Left ventricle myocardium inferior (tissue), 1 donor: ENCODE measurements at regions not wholly inside any gene's neighbourhood (a gene's known extent, or its start where the extent isn't known, plus 50 kb on each side); places are given as distances from the start of the nearest gene placed in this dataset.

Source experiments
- DNase-seq: peaks from one replicate; pipeline ENCODE4 v3.0.0-alpha.2; 2020
- H3K27ac ChIP-seq: fragments of 200-600 bp; replicated peaks from 2 replicates; pipeline ENCODE4 v1.8.0; 2021
- H3K27me3 ChIP-seq: fragments of 200-600 bp; 2 replicates; pipeline ENCODE4 v1.8.0; 2021; ENCODE audit warnings: low read depth
- H3K36me3 ChIP-seq: fragments of 200-600 bp; 2 replicates; pipeline ENCODE4 v1.8.0; 2021
- H3K4me1 ChIP-seq: fragments of 200-600 bp; 2 replicates; pipeline ENCODE4 v1.8.0; 2021
- H3K4me3 ChIP-seq: fragments of 200-600 bp; 2 replicates; pipeline ENCODE4 v1.8.0; 2021; ENCODE audit warnings: mild to moderate bottlenecking, moderate library complexity
- H3K9me3 ChIP-seq: fragments of 200-600 bp; replicated peaks from 2 replicates; pipeline ENCODE4 v1.8.0; 2021
- CTCF ChIP-seq: fragments of 200-600 bp; IDR thresholded peaks from 2 replicates; pipeline ENCODE4 v1.8.0; 2021; ENCODE audit warnings: antibody characterized with exemption, mild to moderate bottlenecking, borderline replicate concordance
- intact Hi-C: fragments of 100-400 bp; cut with micrococcal nuclease; formaldehyde crosslinking; loops from one replicate; pipeline ENCODE4 v1.11.0; 2022
- donor health status: DM: no; HTN: yes; CAD: no; lungs with severe emphysema.

DNA sequence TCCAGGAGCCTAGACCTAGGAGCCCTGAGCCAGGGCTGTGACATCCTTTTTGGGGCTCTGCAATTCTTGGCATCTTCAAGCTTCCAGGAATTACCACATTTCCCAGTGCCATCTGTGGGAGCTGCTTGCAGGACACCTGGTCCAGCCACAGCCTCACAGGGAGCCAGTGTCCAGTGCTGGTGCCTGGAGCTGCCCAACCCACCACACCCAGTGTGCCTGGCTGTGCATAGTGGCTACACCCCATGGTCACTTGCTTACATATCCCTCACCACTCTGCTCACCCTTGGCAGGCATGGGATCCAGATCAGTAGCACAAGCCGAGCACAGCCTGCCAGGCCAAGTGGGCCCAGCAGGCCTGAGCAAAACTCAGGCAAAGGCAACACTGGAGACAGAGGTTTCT, 2151.4 kb upstream of the PCDH20 start:
- H3K27me3 ChIP-seq: no peaks in the 10 kb centered on the region
- H3K27ac ChIP-seq: no peak overlapping the region
- intact Hi-C loops: no loop called here
- no peaks in the 10 kb centered on the region for H3K36me3 ChIP-seq
- TF ChIP-seq CTCF: no peak
- no peak for DNase-seq
- no peak overlapping the region for H3K4me3 ChIP-seq
- H3K9me3 ChIP-seq: peaks cover 10% of the 10 kb centered on the region
- no peaks in the 10 kb centered on the region for H3K4me1 ChIP-seq

DNA sequence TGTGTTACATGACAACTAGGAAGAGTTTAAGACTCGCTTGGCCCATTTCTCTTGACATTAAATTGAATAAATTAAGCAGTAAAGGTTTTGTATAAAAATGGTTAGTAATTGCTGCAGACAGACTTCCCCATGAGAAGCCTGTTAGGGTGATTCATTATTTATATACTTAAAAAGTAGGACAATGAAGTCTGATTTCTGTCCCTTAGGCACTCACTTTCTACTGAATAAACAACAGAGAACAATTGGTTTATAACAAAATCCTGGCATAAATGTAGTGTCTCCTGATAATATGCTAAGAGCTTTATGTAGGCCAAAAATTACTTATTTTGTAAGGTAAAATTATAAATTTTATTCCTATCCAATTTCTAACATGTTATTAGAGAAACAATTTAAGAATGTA, 2138.5 kb upstream of the PCDH20 start:
- no peak for TF ChIP-seq CTCF
- no peaks in the 10 kb centered on the region for H3K27me3 ChIP-seq
- H3K9me3 ChIP-seq: peaks cover 4% of the 10 kb centered on the region
- no peaks in the 10 kb centered on the region for H3K4me1 ChIP-seq
- intact Hi-C loops: no loop called here
- DNase-seq: no peak
- H3K4me3 ChIP-seq: no peak overlapping the region
- H3K36me3 ChIP-seq: no peaks in the 10 kb centered on the region
- H3K27ac ChIP-seq: no peak overlapping the region

DNA sequence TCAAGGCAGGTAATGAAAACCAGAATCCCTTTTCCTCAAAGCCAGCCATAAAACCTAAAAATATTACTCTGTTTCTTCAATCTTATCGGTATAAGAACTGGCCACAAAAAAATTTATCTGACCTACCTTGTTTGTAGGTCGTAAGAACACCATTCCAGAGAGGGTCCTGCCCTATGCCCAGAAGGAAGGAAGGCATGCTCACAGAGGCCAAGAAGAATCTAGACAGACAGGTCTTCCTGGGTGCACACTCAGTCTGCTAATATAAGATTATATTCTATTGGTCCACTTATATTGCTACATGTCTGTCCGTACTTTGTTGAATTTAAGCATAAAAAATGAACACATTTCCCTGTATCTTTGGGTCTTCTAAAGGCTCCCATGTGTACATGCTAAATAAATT, 2136.1 kb upstream of the PCDH20 start:
- H3K4me3 ChIP-seq: no peak overlapping the region
- DNase-seq: no peak
- H3K27me3 ChIP-seq: no peaks in the 10 kb centered on the region
- H3K27ac ChIP-seq: no peak overlapping the region
- no peaks in the 10 kb centered on the region for H3K36me3 ChIP-seq
- H3K4me1 ChIP-seq: no peaks in the 10 kb centered on the region
- TF ChIP-seq CTCF: no peak
- intact Hi-C loops: no loop called here
- H3K9me3 ChIP-seq: peaks cover 3% of the 10 kb centered on the region

GRCh38 chr13:63546524-63546923, 2130.9 kb upstream of the PCDH20 start:
- intact Hi-C loops: no loop called here

GRCh38 chr13:63542770-63543169, 2127.1 kb upstream of the PCDH20 start:
- no peak for DNase-seq
- intact Hi-C loops: no loop called here
- H3K36me3 ChIP-seq: no peaks in the 10 kb centered on the region
- no peaks in the 10 kb centered on the region for H3K27me3 ChIP-seq
- H3K4me1 ChIP-seq: no peaks in the 10 kb centered on the region
- no peak overlapping the region for H3K27ac ChIP-seq
- TF ChIP-seq CTCF: no peak
- H3K4me3 ChIP-seq: no peak overlapping the region
- H3K9me3 ChIP-seq: no peaks in the 10 kb centered on the region

More at GRCh38 chr13:63546524-63546923, 2130.9 kb upstream of the PCDH20 start:
- H3K4me3 ChIP-seq: no peak overlapping the region
- no peak for DNase-seq
- H3K27ac ChIP-seq: no peak overlapping the region
- no peak for TF ChIP-seq CTCF
- no peaks in the 10 kb centered on the region for H3K4me1 ChIP-seq
- no peaks in the 10 kb centered on the region for H3K36me3 ChIP-seq
- H3K27me3 ChIP-seq: no peaks in the 10 kb centered on the region
- H3K9me3 ChIP-seq: no peaks in the 10 kb centered on the region

- TF ChIP-seq CTCF: no peak
- Histone ChIP-seq H3K27me3 (no peaks in the 10 kb centered on the region), H3K4me1 (no peaks in the 10 kb centered on the region), H3K27ac (no peak overlapping the region), H3K36me3 (no peaks in the 10 kb centered on the region), H3K9me3 (no peaks in the 10 kb centered on the region), H3K4me3 (no peak overlapping the region)
- DNase-seq: no peak
- intact Hi-C loops: no loop called here
These were observed 2125.7 kb upstream of the PCDH20 start for GRCh38 chr13:63541336-63541735.
